GM15510 (cell line): ENCODE measurements at regions not wholly inside any gene's neighbourhood (a gene's known extent, or its start where the extent isn't known, plus 50 kb on each side); places are given as distances from the start of the nearest gene placed in this dataset.

Experiments
- POLR2A ChIP-seq: IDR thresholded peaks from 3 replicates; pipeline ENCODE4 v1.6.1; 2011; ENCODE audit warnings: borderline replicate concordance; ENCODE audit not compliant: insufficient read length; ENCODE audit errors: extremely low read depth

DNA sequence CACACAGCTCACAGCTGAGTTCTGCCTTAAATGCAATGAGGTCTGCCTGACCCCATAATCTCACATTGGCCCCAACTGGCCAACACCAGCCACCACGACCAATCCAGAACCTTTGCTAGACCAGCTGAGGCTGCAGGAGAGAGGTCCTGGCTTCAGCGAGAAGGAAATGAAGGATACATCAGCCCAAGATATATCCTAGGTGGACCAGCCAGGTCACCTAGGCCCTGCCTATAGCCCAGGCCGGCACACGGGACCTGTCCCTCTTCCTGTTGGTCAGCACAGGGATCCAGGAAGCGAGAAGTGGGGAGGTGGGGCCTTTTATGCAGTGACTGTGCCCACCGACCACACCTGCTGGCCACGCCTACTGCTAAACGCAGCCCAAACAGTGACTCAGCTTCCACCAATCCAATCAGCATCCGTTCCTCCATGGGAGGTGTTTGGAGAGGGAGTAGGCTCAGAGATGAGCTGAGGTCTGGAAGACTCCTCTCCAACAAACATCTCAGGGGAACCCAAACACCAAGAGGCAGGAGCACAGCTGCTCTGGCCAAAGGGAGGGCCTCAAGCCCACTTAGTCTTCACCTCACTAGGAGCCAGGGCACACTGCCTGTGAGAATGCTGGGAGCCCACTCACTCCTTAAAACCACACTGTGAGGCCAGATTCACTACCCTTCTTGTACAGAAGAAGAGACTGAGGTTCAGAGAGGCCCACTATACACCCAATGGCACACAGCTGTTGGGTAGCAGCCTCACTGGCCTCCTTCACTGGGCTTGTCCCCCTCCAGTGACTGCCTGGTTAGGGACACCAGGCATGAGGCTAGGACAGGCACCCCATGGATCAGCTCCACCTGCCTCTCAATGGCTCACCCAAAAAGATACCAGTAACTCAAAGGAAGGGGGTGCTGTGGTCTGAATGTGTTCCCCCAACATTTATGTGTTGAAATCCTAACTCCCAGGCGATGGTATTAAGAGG, 51.3 kb upstream of the PPP2R5C start:
- TF ChIP-seq POLR2A, result no peak

DNA sequence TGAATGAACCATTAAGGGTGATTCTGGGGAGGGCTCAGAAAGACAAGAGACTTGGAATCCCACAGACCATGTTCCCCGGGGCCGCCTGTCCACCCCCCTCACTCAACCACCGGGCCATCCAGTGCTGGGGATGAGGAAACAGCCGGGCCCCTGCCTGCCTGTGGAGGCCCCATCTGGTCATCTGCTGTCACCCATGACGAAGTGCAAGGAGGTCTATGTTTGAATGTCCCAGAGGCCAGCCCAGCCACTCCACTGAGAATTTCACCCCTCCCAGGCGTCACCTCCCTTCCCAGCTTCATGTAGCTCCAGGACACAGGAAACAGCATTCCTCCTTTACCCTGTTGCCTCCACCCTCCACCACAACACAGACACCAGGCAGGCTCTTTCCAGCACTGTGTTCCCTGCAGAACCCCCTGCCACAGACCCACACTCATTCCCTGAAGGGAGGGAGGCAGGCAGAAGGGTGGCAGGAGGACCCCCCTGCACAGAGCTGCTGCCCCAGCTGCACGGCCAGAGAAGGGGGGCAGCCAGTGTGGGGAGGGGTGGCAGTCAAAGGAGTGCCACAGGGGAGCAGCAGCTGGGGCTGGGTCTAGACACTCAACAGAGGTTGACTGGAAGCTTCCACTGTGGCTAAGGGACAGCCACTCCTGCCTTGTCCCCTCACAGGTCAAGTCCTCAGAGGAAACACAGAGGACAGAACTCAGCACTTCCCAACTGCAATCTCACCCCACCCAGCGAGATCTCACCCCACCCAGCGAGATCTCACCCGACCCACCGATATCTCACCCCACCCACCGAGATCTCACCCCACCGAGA, 50.3 kb upstream of the PPP2R5C start:
- TF ChIP-seq POLR2A, result no peak
